Activated T-cell treated with anti-CD3 and anti-CD28 coated beads, Interleukin-2, amount 50 U/mL, for 72 hours (primary cell): ENCODE measurements at regions not wholly inside any gene's neighbourhood (a gene's known extent, or its start where the extent isn't known, plus 50 kb on each side); places are given as distances from the start of the nearest gene placed in this dataset.
"Not testable (repeated sequence)": the region's sequence is repeated elsewhere in the genome, so short reads cannot be mapped to it uniquely, and the experiment has no call there.

Experiments used
- ATAC-seq, 2 donors: fragments of 150-1000 bp; cut with Tn5 transposase; replicated peaks in 1 of 2; 2 replicates each; pipeline ENCODE4 v1.10.0; 2021; ENCODE audit warnings: moderate library complexity in 2 of 2, mild to moderate bottlenecking in 1 of 2
- DNase-seq, 2 donors: peaks; one replicate each; pipeline ENCODE4 v3.0.0; 2021 to 2022; ENCODE audit warnings: mixed read lengths in 1 of 2
- H3K27ac Mint-ChIP-seq: one replicate; pipeline ENCODE4 v1.8.0; 2022; ENCODE audit warnings: mild to moderate bottlenecking, moderate library complexity, mixed read lengths
- H3K27me3 Mint-ChIP-seq: one replicate; pipeline ENCODE4 v1.8.0; 2022; ENCODE audit warnings: low read depth, mixed read lengths
- H3K36me3 Mint-ChIP-seq, 2 donors: one replicate each; pipeline ENCODE4 v1.8.0; 2022; ENCODE audit warnings: mixed read lengths in 2 of 2, mild to moderate bottlenecking in 1 of 2; ENCODE audit not compliant: insufficient read depth in 2 of 2
- H3K4me1 Mint-ChIP-seq: one replicate; pipeline ENCODE4 v1.8.0; 2022; ENCODE audit warnings: low read depth, mixed read lengths
- H3K4me3 Mint-ChIP-seq, 2 donors: one replicate each; pipeline ENCODE4 v1.8.0; 2022; ENCODE audit warnings: mild to moderate bottlenecking in 2 of 2, mixed read lengths in 2 of 2, moderate library complexity in 2 of 2
- H3K9me3 Mint-ChIP-seq, 2 donors: one replicate each; pipeline ENCODE4 v1.8.0; 2022; ENCODE audit warnings: mixed read lengths in 2 of 2

GRCh38 chr4:181860157-181860556 is 383.0 kb upstream of the TENM3 start:
- Mint-ChIP-seq H3K9me3 (peaks cover 4 to 17% of the 10 kb centered on the region in 2 donors), H3K27me3 (no peaks in the 10 kb centered on the region), H3K4me1 (no peaks in the 10 kb centered on the region), H3K36me3 (no peaks in the 10 kb centered on the region), H3K27ac (no peak overlapping the region), H3K4me3 (no peak overlapping the region)
- no peak for DNase-seq
- ATAC-seq, result no peak

GRCh38 chr4:181860668-181861067 is 382.5 kb upstream of the TENM3 start:
- Mint-ChIP-seq H3K4me3 (no peak overlapping the region), H3K36me3 (no peaks in the 10 kb centered on the region)

GRCh38 chr4:181863856-181864255 is 379.3 kb upstream of the TENM3 start:
- DNase-seq (no peak), ATAC-seq (no peak)
- Mint-ChIP-seq H3K4me3 (no peak overlapping the region), H3K4me1 (no peaks in the 10 kb centered on the region), H3K27me3 (no peaks in the 10 kb centered on the region), H3K9me3 (peaks cover 4 to 8% of the 10 kb centered on the region in 2 donors), H3K36me3 (no peaks in the 10 kb centered on the region), H3K27ac (no peak overlapping the region)

More at GRCh38 chr4:181860668-181861067, 382.5 kb upstream of the TENM3 start:
- Mint-ChIP-seq H3K9me3 (peaks cover 2 to 16% of the 10 kb centered on the region in 2 donors), H3K27ac (no peak overlapping the region), H3K27me3 (no peaks in the 10 kb centered on the region), H3K4me1 (no peaks in the 10 kb centered on the region)
- no peak for ATAC-seq
- DNase-seq, result no peak

DNA sequence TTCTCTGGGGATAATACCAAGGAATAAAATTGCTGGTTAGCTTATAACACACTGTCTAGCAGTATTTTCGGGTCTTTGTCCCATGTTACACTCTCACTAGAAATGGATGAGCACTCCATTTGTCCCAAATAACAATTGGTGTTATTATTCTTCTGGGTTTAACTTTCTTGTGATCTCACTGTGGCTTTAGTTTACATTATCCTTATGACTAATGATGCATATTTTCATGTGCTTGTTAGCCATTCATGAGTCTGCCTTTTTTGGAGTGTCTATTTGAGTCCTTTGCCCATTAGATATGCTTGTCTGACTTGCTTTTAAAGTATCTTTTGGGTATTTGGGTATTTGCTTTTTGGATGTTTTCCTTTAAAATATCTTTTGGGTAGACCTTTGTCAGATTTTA is 372.9 kb upstream of the TENM3 start:
- H3K27me3 Mint-ChIP-seq, result no peaks in the 10 kb centered on the region
- no peaks in the 10 kb centered on the region for H3K4me1 Mint-ChIP-seq
- ATAC-seq, result no peak
- no peak overlapping the region for H3K4me3 Mint-ChIP-seq
- no peaks in the 10 kb centered on the region for H3K36me3 Mint-ChIP-seq
- no peak overlapping the region for H3K27ac Mint-ChIP-seq
- peaks cover 3 to 4% of the 10 kb centered on the region in 2 donors for H3K9me3 Mint-ChIP-seq
- no peak for DNase-seq

DNA sequence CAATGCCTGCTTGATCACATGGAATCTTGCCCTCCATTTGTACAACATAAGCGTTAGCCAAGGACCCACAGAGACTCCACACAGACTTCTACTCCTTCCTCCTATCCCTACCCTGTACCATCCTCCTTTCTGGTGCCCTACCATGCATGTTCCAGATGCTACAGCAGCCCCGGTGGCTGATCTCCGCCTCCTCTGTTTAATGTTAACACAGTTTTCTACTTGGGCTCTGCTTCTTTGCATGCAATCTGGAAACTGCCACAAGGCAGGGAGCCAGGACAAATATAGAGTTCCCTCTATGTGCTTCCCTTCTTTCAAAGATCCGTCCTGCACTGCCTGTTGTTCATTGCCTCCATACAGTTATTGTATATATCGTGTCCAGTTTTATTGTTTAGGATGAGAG is 368.6 kb upstream of the TENM3 start:
- Mint-ChIP-seq H3K27ac (no peak overlapping the region), H3K4me3 (no peak overlapping the region), H3K27me3 (no peaks in the 10 kb centered on the region), H3K4me1 (no peaks in the 10 kb centered on the region), H3K36me3 (no peaks in the 10 kb centered on the region), H3K9me3 (peaks cover 3 to 5% of the 10 kb centered on the region in 2 donors)
- DNase-seq (no peak), ATAC-seq (no peak)

- ATAC-seq, result no peak
- Mint-ChIP-seq H3K36me3 (no peaks in the 10 kb centered on the region), H3K4me1 (no peaks in the 10 kb centered on the region), H3K27me3 (no peaks in the 10 kb centered on the region), H3K27ac (no peak overlapping the region), H3K4me3 (no peak overlapping the region), H3K9me3 (peaks cover 5 to 6% of the 10 kb centered on the region in 2 donors)
- no peak for DNase-seq
These were observed 365.8 kb upstream of the TENM3 start for GRCh38 chr4:181877329-181877848.

DNA sequence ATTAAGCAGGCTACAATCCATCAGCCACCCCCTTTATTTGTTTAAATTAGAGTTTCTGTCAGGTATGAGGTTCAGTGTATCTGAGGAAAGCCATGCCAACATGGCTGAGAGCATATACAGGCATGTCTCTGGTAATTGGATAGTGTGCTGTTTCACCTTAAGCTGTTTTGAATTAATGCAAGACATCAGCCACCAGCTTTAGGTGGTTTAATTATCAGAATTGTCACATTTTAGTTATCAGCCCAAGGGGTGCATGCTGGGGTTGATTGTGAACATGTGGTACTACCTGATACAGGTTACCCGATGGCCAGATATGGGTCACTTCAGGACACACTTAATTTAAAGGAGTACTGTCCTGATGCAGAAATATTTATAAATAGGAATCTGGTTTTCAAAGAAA is 353.2 kb upstream of the TENM3 start:
- DNase-seq (no peak), ATAC-seq (no peak)
- H3K4me3 Mint-ChIP-seq, result no peak overlapping the region
- no peaks in the 10 kb centered on the region for H3K27me3 Mint-ChIP-seq
- no peaks in the 10 kb centered on the region for H3K36me3 Mint-ChIP-seq
- H3K9me3 Mint-ChIP-seq, result peaks cover 8 to 9% of the 10 kb centered on the region in 2 donors
- no peak overlapping the region for H3K27ac Mint-ChIP-seq
- H3K4me1 Mint-ChIP-seq, result no peaks in the 10 kb centered on the region

- Mint-ChIP-seq H3K9me3 (peaks cover 8 to 13% of the 10 kb centered on the region in 2 donors), H3K27ac (no peak overlapping the region), H3K4me3 (no peak overlapping the region), H3K4me1 (no peaks in the 10 kb centered on the region), H3K36me3 (peaks cover 0 to 2% of the 10 kb centered on the region in 2 donors), H3K27me3 (no peaks in the 10 kb centered on the region)
- ATAC-seq (no peak), DNase-seq (no peak)
These were observed 352.3 kb upstream of the TENM3 start for GRCh38 chr4:181890911-181891310.

DNA sequence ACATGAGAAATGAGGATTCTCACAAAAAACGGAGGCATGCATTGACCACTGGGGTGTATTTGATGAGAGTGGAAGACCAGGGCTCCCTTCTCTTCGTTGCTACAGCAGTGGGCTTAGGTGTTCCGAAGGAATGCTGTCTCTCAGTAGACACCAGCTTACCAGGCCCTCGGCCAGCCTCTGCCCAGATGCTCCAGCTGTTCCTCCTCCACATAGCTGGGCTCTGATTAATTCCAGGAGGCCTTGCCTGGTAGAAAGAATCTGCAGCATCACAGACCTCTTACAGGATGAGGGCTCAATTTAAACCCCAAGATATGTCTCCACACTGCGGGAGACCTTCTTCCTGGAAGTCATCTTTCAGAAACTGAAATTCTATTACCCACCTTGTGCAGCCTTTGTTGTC is 346.6 kb upstream of the TENM3 start:
- Mint-ChIP-seq H3K27me3 (no peaks in the 10 kb centered on the region), H3K4me1 (no peaks in the 10 kb centered on the region), H3K4me3 (no peak overlapping the region), H3K27ac (no peak overlapping the region), H3K36me3 (peaks cover 0 to 2% of the 10 kb centered on the region in 2 donors), H3K9me3 (peaks cover 10 to 11% of the 10 kb centered on the region in 2 donors)
- ATAC-seq (no peak), DNase-seq (no peak)

GRCh38 chr4:181897935-181898334 is 345.3 kb upstream of the TENM3 start:
- Mint-ChIP-seq H3K36me3 (peaks cover 3 to 6% of the 10 kb centered on the region in 2 donors), H3K4me1 (no peaks in the 10 kb centered on the region), H3K4me3 (no peak overlapping the region), H3K27me3 (no peaks in the 10 kb centered on the region), H3K27ac (no peak overlapping the region), H3K9me3 (peaks cover 6 to 14% of the 10 kb centered on the region in 2 donors)
- no peak for DNase-seq
- no peak for ATAC-seq

- H3K4me1 Mint-ChIP-seq, H3K27me3 Mint-ChIP-seq, H3K4me3 Mint-ChIP-seq, H3K27ac Mint-ChIP-seq, H3K36me3 Mint-ChIP-seq, ATAC-seq, DNase-seq: not testable (repeated sequence)
- H3K9me3 Mint-ChIP-seq, result peaks cover 17 to 25% of the 10 kb centered on the region in 2 donors
These were observed 340.8 kb upstream of the TENM3 start for GRCh38 chr4:181902404-181902803.

DNA sequence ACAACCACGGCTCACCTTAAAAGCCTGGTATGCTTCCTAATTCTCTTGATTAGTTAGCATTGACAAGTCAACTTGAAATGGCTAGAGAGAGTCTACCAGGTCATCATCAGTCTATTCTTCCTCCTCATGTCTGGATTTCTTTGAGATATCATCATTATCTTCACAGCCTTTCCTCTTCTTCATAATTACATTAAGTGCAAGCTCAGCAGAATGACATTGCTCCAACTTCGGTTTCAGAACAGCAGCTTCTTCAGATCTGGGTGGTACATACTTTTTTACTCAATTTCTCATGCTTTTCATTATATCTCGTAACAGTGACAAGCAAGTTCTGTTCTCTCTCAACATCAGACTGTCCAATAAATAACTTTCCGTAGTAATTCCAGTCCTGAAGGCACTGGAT is 337.5 kb upstream of the TENM3 start:
- H3K27ac Mint-ChIP-seq, result no peak overlapping the region
- H3K4me1 Mint-ChIP-seq, result no peaks in the 10 kb centered on the region
- no peak overlapping the region for H3K4me3 Mint-ChIP-seq
- peaks cover 11 to 23% of the 10 kb centered on the region in 2 donors for H3K9me3 Mint-ChIP-seq
- no peaks in the 10 kb centered on the region for H3K27me3 Mint-ChIP-seq
- ATAC-seq, result no peak
- peaks cover 4 to 5% of the 10 kb centered on the region in 2 donors for H3K36me3 Mint-ChIP-seq
- DNase-seq, result no peak

DNA sequence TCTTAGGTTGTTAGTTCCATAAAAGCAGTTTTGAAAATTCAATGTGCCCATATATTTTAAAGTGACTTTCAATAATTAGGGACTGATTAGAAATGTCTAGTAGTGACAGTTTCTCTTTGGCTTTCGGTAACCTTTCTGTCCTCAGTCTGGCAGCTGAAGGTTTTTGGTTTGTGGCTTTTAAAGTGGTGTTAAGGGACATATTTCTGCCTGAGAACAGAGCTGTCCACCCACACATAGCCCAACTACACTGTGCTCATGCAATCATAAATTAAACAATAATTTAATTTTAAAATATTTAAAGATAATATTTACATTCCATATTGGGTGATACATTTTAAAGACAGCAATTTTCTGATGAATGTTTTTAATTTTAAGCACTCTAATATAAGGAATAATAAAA is 335.0 kb upstream of the TENM3 start:
- Mint-ChIP-seq H3K27ac (no peak overlapping the region), H3K4me3 (no peak overlapping the region), H3K9me3 (peaks cover 22 to 25% of the 10 kb centered on the region in 2 donors), H3K36me3 (peaks cover 5 to 7% of the 10 kb centered on the region in 2 donors), H3K27me3 (no peaks in the 10 kb centered on the region), H3K4me1 (no peaks in the 10 kb centered on the region)
- ATAC-seq, result no peak
- no peak for DNase-seq

- H3K9me3 Mint-ChIP-seq, result peaks cover 16 to 24% of the 10 kb centered on the region in 2 donors
- H3K4me1 Mint-ChIP-seq, result no peaks in the 10 kb centered on the region
- no peak overlapping the region for H3K4me3 Mint-ChIP-seq
These were observed 333.8 kb upstream of the TENM3 start for GRCh38 chr4:181909368-181909767.

More at GRCh38 chr4:181909368-181909767, 333.8 kb upstream of the TENM3 start:
- no peak for DNase-seq
- Mint-ChIP-seq H3K36me3 (peaks cover 5 to 7% of the 10 kb centered on the region in 2 donors), H3K27me3 (no peaks in the 10 kb centered on the region), H3K27ac (no peak overlapping the region)
- no peak for ATAC-seq
